Kidney (tissue), 13 donors: ENCODE measurements at regions not wholly inside any gene's neighbourhood (a gene's known extent, or its start where the extent isn't known, plus 50 kb on each side); places are given as distances from the start of the nearest gene placed in this dataset.

ENCODE experiments used
- DNase-seq, 5 donors: peaks; one replicate each; pipeline ENCODE4 v3.0.0-alpha.2; 2013 to 2020
- FAIRE-seq: peaks from 2 replicates; lab custom pipeline; 2012; peaks lifted over from hg19 to GRCh38; lab: Jason Lieb, UNC
- H3K27ac ChIP-seq, 2 donors: one replicate each; pipeline ENCODE4 v1.7.0; 2013; ENCODE audit warnings: low read depth in 2 of 2, low read length in 2 of 2, inconsistent platforms in 1 of 2
- H3K27me3 ChIP-seq: one replicate; pipeline ENCODE4 v1.7.1; 2013; ENCODE audit warnings: low read length, inconsistent platforms; ENCODE audit not compliant: control insufficient read depth, insufficient read depth
- H3K36me3 ChIP-seq, 3 donors: one replicate each; pipeline versions ENCODE4 v1.7.0 to v1.7.1; 2013; ENCODE audit warnings: low read length in 3 of 3, control low read depth in 1 of 3, inconsistent platforms in 1 of 3; ENCODE audit not compliant: insufficient read depth in 3 of 3, control insufficient read depth in 2 of 3
- H3K4me1 ChIP-seq, 3 donors: one replicate each; pipeline versions ENCODE4 v1.7.0 to v1.7.1; 2013; ENCODE audit warnings: low read length in 3 of 3, inconsistent platforms in 1 of 3, low read depth in 1 of 3; ENCODE audit not compliant: control insufficient read depth in 2 of 3, insufficient read depth in 2 of 3
- H3K4me3 ChIP-seq, 3 donors: one replicate each; pipeline versions ENCODE4 v1.7.0 to v1.8.1; 2013; ENCODE audit warnings: low read length in 3 of 3, control low read depth in 1 of 3, inconsistent platforms in 1 of 3
- H3K9ac ChIP-seq, 3 donors: one replicate each; pipeline versions ENCODE4 v1.7.0 to v1.7.1; 2013; ENCODE audit warnings: low read length in 3 of 3, control low read depth in 1 of 3, inconsistent platforms in 1 of 3
- H3K9me3 ChIP-seq, 3 donors: one replicate each; pipeline versions ENCODE4 v1.7.0 to v1.7.1; 2013; ENCODE audit warnings: low read length in 3 of 3, control low read depth in 1 of 3, inconsistent platforms in 1 of 3; ENCODE audit not compliant: control insufficient read depth in 2 of 3, insufficient read depth in 1 of 3
- CTCF ChIP-seq: IDR thresholded peaks from 3 replicates; pipeline ENCODE4 v1.5.1; 2012; ENCODE audit warnings: mild to moderate bottlenecking, moderate library complexity, borderline replicate concordance; ENCODE audit not compliant: insufficient read depth; ENCODE audit errors: extremely low read depth
- intact Hi-C: fragments of 100-400 bp; cut with DNase I; formaldehyde crosslinking; loops from one replicate; pipeline ENCODE4 v1.11.1; 2022
- donor health status: control.
- donor health status: control.
- donor health status: control.
- donor health status: control.
- donor health status: control.
- donor health status: DM: yes; HTN: yes; CAD: no.
- donor health status: Normal renal cell carcinoma (clear cell type).

GRCh38 chr12:90611048-90611447 lies 343.9 kb downstream of the CCER1 start:
- Histone ChIP-seq H3K27ac (no peak overlapping the region), H3K4me3 (no peak overlapping the region), H3K36me3 (no peaks in the 10 kb centered on the region), H3K27me3 (no peaks in the 10 kb centered on the region), H3K9ac (no peak overlapping the region), H3K9me3 (no peaks in the 10 kb centered on the region), H3K4me1 (no peaks in the 10 kb centered on the region)
- no peak for DNase-seq
- TF ChIP-seq CTCF, result no peak
- no peak for FAIRE-seq
- intact Hi-C loops, result no loop called here

GRCh38 chr12:90593596-90594295 lies 361.2 kb downstream of the CCER1 start:
- Histone ChIP-seq H3K27me3 (no peaks in the 10 kb centered on the region), H3K4me3 (no peak overlapping the region), H3K27ac (no peak overlapping the region), H3K9me3 (no peaks in the 10 kb centered on the region), H3K9ac (no peak overlapping the region), H3K36me3 (no peaks in the 10 kb centered on the region), H3K4me1 (no peaks in the 10 kb centered on the region)
- DNase-seq (no peak), FAIRE-seq (no peak)
- intact Hi-C loops, result no loop called here
- TF ChIP-seq CTCF, result no peak

- Histone ChIP-seq H3K4me1 (no peaks in the 10 kb centered on the region), H3K27ac (no peak overlapping the region), H3K9ac (no peak overlapping the region), H3K36me3 (no peaks in the 10 kb centered on the region), H3K27me3 (no peaks in the 10 kb centered on the region), H3K4me3 (no peak overlapping the region), H3K9me3 (no peaks in the 10 kb centered on the region)
- no peak for DNase-seq
- FAIRE-seq, result no peak
- intact Hi-C loops, result no loop called here
- no peak for TF ChIP-seq CTCF
Measured at GRCh38 chr12:90589956-90590355, 365.0 kb downstream of the CCER1 start.
